HCT116 (cell line): ENCODE measurements at regions not wholly inside any gene's neighbourhood (a gene's known extent, or its start where the extent isn't known, plus 50 kb on each side); places are given as distances from the start of the nearest gene placed in this dataset.

Experiments used
- ATAC-seq: fragments of 200-7000 bp; cut with Tn5 transposase; 2 replicates; pipeline ENCODE4 v1.9.1; 2020; ENCODE audit warnings: mild to moderate bottlenecking, moderate library complexity
- BruUV-seq: library from RNA; stranded (reverse); fragments of 400-500 nt; replicated peaks from 2 replicates; lab custom pipeline; 2021; lab: Mats Ljungman, UMichigan
- CTCF ChIA-PET: fragments of 300-600 bp; sonication (Branson Sonifier 250); formaldehyde crosslinking; loops from one replicate; lab custom pipeline; 2021; ENCODE audit warnings: antibody characterized with exemption; lab: Charles Lee
- POLR2A ChIA-PET: fragments of 300-600, 350-600 bp; sonication (Branson Sonifier 250); formaldehyde crosslinking; loops from one replicate; lab custom pipeline; 2021; ENCODE audit warnings: antibody characterized with exemption; lab: Charles Lee
- RAD21 ChIA-PET, 2 experiments: fragments of 300-600 bp; sonication (Branson Sonifier 250); formaldehyde crosslinking; loops; one replicate each; lab custom pipeline; 2023; ENCODE audit warnings: low total read pairs in 2 of 2; ENCODE audit not compliant: uncharacterized antibody in 2 of 2, unreplicated experiment in 2 of 2, low non-redundant PET in 1 of 2; lab: Charles Lee
- DNase-seq: peaks from one replicate; pipeline ENCODE4 v3.0.0-alpha.2; 2010; ENCODE audit warnings: low read depth, low spot score
- H2AFZ ChIP-seq: fragments of 200-600 bp; shearing (Covaris generic), sonication (generic); 2 replicates; pipeline ENCODE4 v1.6.1; 2017; ENCODE audit warnings: low read depth, mixed run types, mixed read lengths, antibody characterized with exemption, low read length; ENCODE audit not compliant: poor library complexity, severe bottlenecking
- H3K27ac ChIP-seq: 2 replicates; pipeline ENCODE4 v1.5.1; 2012; ENCODE audit warnings: low read depth, low read length
- H3K27me3 ChIP-seq: fragments of 200-600 bp; sonication (generic); 2 replicates; pipeline ENCODE4 v1.6.1; 2016; ENCODE audit warnings: mixed run types, low read length, mixed read lengths; ENCODE audit not compliant: insufficient read depth
- H3K36me3 ChIP-seq, 2 experiments: fragments of 200-500 bp in 1 of 2; fragments of 200-600 bp in 1 of 2; sonication (Bioruptor generic) in 1 of 2; sonication (generic) in 1 of 2; 2 replicates each; pipeline versions ENCODE4 v1.5.1 to v1.6.1; 2014 to 2016; ENCODE audit warnings: low read length in 2 of 2, inconsistent platforms in 1 of 2, mixed read lengths in 1 of 2, mixed run types in 1 of 2; ENCODE audit not compliant: insufficient read depth in 2 of 2, control insufficient read depth in 1 of 2
- H3K4me1 ChIP-seq, 2 experiments: fragments of 200-600 bp in 1 of 2; sonication (generic) in 1 of 2; 2 replicates each; pipeline versions ENCODE4 v1.5.1 to v1.6.1; 2012 to 2017; ENCODE audit warnings: low read length in 2 of 2, inconsistent platforms in 1 of 2, mild to moderate bottlenecking in 1 of 2, mixed read lengths in 1 of 2, mixed run types in 1 of 2, moderate library complexity in 1 of 2; ENCODE audit not compliant: insufficient read depth in 2 of 2, control insufficient read depth in 1 of 2
- H3K4me2 ChIP-seq: fragments of 200-600 bp; sonication (generic); 2 replicates; pipeline ENCODE4 v1.6.1; 2017; ENCODE audit warnings: mixed run types, low read length, mixed read lengths
- H3K4me3 ChIP-seq, 2 experiments: fragments of 200-600 bp in 1 of 2; sonication (generic) in 1 of 2; replicated peaks in 1 of 2; 2 replicates each; pipeline ENCODE4 v1.5.1; 2011 to 2016; ENCODE audit warnings: low read length in 2 of 2, control low read depth in 1 of 2, low read depth in 1 of 2, mild to moderate bottlenecking in 1 of 2, mixed read lengths in 1 of 2, mixed run types in 1 of 2
- H3K79me2 ChIP-seq: fragments of 200-600 bp; sonication (generic); 2 replicates; pipeline ENCODE4 v1.6.1; 2017; ENCODE audit warnings: mild to moderate bottlenecking, mixed run types, low read length, moderate library complexity, mixed read lengths; ENCODE audit not compliant: insufficient read depth
- H3K9ac ChIP-seq: fragments of 200-600 bp; sonication (generic); 2 replicates; pipeline ENCODE4 v1.6.1; 2016; ENCODE audit warnings: low read length, mixed read lengths
- H3K9me2 ChIP-seq: fragments of 200-600 bp; sonication (generic), shearing (Covaris generic); 2 replicates; pipeline ENCODE4 v1.6.1; 2017; ENCODE audit warnings: mixed run types, mild to moderate bottlenecking, moderate library complexity; ENCODE audit not compliant: insufficient read depth
- H3K9me3 ChIP-seq, 2 experiments: fragments of 200-500 bp in 1 of 2; fragments of 200-600 bp in 1 of 2; sonication (Bioruptor generic) in 1 of 2; sonication (generic) in 1 of 2; 2 replicates each; pipeline ENCODE4 v1.6.1; 2014 to 2017; ENCODE audit warnings: low read length in 2 of 2, mixed read lengths in 2 of 2, inconsistent platforms in 1 of 2, low read depth in 1 of 2, mild to moderate bottlenecking in 1 of 2, mixed run types in 1 of 2, moderate library complexity in 1 of 2; ENCODE audit not compliant: control insufficient read depth in 1 of 2, insufficient read depth in 1 of 2
- H4K20me1 ChIP-seq: fragments of 200-600 bp; sonication (generic), shearing (Covaris generic); 2 replicates; pipeline ENCODE4 v1.6.1; 2017; ENCODE audit warnings: mixed run types, mild to moderate bottlenecking, moderate library complexity; ENCODE audit not compliant: insufficient read depth
- CBX3 ChIP-seq: IDR thresholded peaks from 2 replicates; pipeline ENCODE4 v1.6.1; 2012; ENCODE audit warnings: low read depth
- MAX ChIP-seq: IDR thresholded peaks from 2 replicates; pipeline ENCODE4 v1.6.1; 2012
- REST ChIP-seq: IDR thresholded peaks from 2 replicates; pipeline ENCODE4 v1.6.1; 2012; ENCODE audit warnings: low read depth
- SRF ChIP-seq: IDR thresholded peaks from 2 replicates; pipeline ENCODE4 v1.6.1; 2012; ENCODE audit warnings: low read depth
- TCF7L2 ChIP-seq: IDR thresholded peaks from 2 replicates; pipeline ENCODE4 v1.7.0; 2011; ENCODE audit warnings: borderline replicate concordance, inconsistent platforms; ENCODE audit not compliant: insufficient read depth, insufficient read length; ENCODE audit errors: extremely low read depth
- YY1 ChIP-seq: IDR thresholded peaks from 2 replicates; pipeline ENCODE4 v1.6.1; 2011; ENCODE audit warnings: low read length, low read depth, moderate library complexity, mild to moderate bottlenecking; ENCODE audit not compliant: insufficient replicate concordance; ENCODE audit errors: extremely low read depth
- ZNF274 ChIP-seq: fragments of 200-500 bp; sonication (Bioruptor generic); IDR thresholded peaks from 2 replicates; pipeline ENCODE4 v1.6.1; 2014; ENCODE audit warnings: mild to moderate bottlenecking, low read depth, low read length, inconsistent platforms
- intact Hi-C: fragments of 100-400 bp; cut with micrococcal nuclease; formaldehyde crosslinking; loops from 2 replicates; pipeline ENCODE4 v1.10.0; 2022

- ChIA-PET POLR2A (no interaction called here), RAD21 (no interaction called here), CTCF (no interaction called here)
- Histone ChIP-seq H3K9me2 (0 out of 2 replicates have a peak, but pooled peaks cover 4% of the 10 kb centered on the region), H3K27me3 (no peaks in the 10 kb centered on the region), H3K9ac (no peak overlapping the region), H3K27ac (no peak overlapping the region), H3K4me2 (no peak overlapping the region), H4K20me1 (no peaks in the 10 kb centered on the region), H3K9me3 (no peaks in the 10 kb centered on the region), H3K79me2 (no peaks in the 10 kb centered on the region), H3K4me1 (no peaks in the 10 kb centered on the region), H3K4me3 (no peak overlapping the region), H2AFZ (no peak overlapping the region), H3K36me3 (0 out of 4 replicates have a peak, but pooled peaks cover 0 to 2% of the 10 kb centered on the region in 2 experiments)
- DNase-seq (no peak), ATAC-seq (no peak)
- TF ChIP-seq ZNF274 (no peak), SRF (no peak), CBX3 (no peak), TCF7L2 (no peak), MAX (no peak), REST (no peak), YY1 (no peak)
- intact Hi-C loops = no loop called here
- BruUV-seq = no TSS peak
Measured at GRCh38 chr5:44911501-44911900, 102.8 kb downstream of the MRPS30 start.
